K562 (cell line): ENCODE measurements at regions not wholly inside any gene's neighbourhood (a gene's known extent, or its start where the extent isn't known, plus 50 kb on each side); places are given as distances from the start of the nearest gene placed in this dataset.

ENCODE experiments used
- CBX5 ChIP-seq: IDR thresholded peaks from 2 replicates; pipeline ENCODE4 v1.6.1; 2014; ENCODE audit warnings: low read depth, borderline replicate concordance
- SREBF2 ChIP-seq: sonication (generic); formaldehyde crosslinking; IDR thresholded peaks from 2 replicates; pipeline ENCODE4 v1.4.0; 2020; ENCODE audit warnings: mild to moderate bottlenecking, missing genetic modification reagents

DNA sequence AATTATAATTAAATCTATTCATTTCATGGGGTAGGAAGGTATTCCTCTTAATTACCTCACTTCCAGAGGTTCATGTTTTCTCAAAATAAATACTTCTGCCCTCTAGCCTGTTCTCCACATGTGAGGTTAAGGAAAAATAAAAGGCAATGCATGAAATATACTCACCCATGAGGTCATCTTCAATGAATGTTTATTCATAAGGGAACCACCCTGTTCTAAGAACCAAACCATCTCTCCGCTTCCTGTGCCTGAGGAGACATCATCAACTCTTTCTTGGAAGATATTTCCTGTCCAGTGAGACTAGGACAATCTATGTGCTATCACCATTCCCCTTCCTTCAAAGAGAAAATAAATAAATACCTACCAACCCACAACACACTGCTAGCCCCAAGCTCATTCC is 513.7 kb upstream of the PLXNA2 start:
- TF ChIP-seq CBX5 (no peak), SREBF2 (CRISPR knock-in tag) (no peak)
